Keratinocyte (primary cell): ENCODE measurements at regions not wholly inside any gene's neighbourhood (a gene's known extent, or its start where the extent isn't known, plus 50 kb on each side); places are given as distances from the start of the nearest gene placed in this dataset.

ENCODE experiments used
- DNase-seq: peaks from one replicate; pipeline ENCODE4 v3.0.0-alpha.2; 2011; ENCODE audit warnings: low read depth, missing footprints, low spot score
- FAIRE-seq: peaks from 2 replicates; lab custom pipeline; 2011; peaks lifted over from hg19 to GRCh38; lab: Jason Lieb, UNC
- H2AFZ ChIP-seq: 2 replicates; pipeline ENCODE4 v1.6.0; 2012; ENCODE audit warnings: low read length, control low read depth, inconsistent platforms; ENCODE audit not compliant: control insufficient read depth
- H3K27ac ChIP-seq: 2 replicates; pipeline ENCODE4 v1.5.1; 2011; ENCODE audit warnings: low read length; ENCODE audit not compliant: control insufficient read depth, insufficient read depth
- H3K27me3 ChIP-seq: 3 replicates; pipeline ENCODE4 v1.6.0; 2011; ENCODE audit warnings: low read length; ENCODE audit not compliant: control insufficient read depth, insufficient read depth; ENCODE audit errors: extremely low read depth
- H3K36me3 ChIP-seq, 2 experiments: 2 replicates in 1 of 2; 3 replicates in 1 of 2; pipeline ENCODE4 v1.5.1; 2011; ENCODE audit warnings: low read length in 2 of 2, mild to moderate bottlenecking in 1 of 2; ENCODE audit not compliant: control insufficient read depth in 2 of 2, insufficient read depth in 2 of 2; ENCODE audit errors: extremely low read depth in 1 of 2
- H3K4me1 ChIP-seq: 3 replicates; pipeline ENCODE4 v1.5.1; 2011; ENCODE audit warnings: low read length; ENCODE audit not compliant: control insufficient read depth, insufficient read depth; ENCODE audit errors: extremely low read depth
- H3K4me2 ChIP-seq: 3 replicates; pipeline ENCODE4 v1.6.0; 2011; ENCODE audit warnings: low read depth, low read length; ENCODE audit not compliant: control insufficient read depth, insufficient read depth; ENCODE audit errors: extremely low read depth
- H3K4me3 ChIP-seq, 3 experiments: fragments of 200-600 bp in 1 of 3; sonication (generic) in 1 of 3; 2 replicates in 2 of 3; 3 replicates in 1 of 3; pipeline ENCODE4 v1.5.1; 2011 to 2016; ENCODE audit warnings: low read length in 3 of 3, mild to moderate bottlenecking in 3 of 3, control low read depth in 2 of 3, inconsistent platforms in 1 of 3, low read depth in 1 of 3, mixed read lengths in 1 of 3, mixed run types in 1 of 3, moderate library complexity in 1 of 3; ENCODE audit not compliant: control insufficient read depth in 2 of 3, insufficient read depth in 2 of 3; ENCODE audit errors: extremely low read depth in 1 of 3
- H3K79me2 ChIP-seq: 2 replicates; pipeline ENCODE4 v1.6.0; 2012; ENCODE audit warnings: low read length; ENCODE audit not compliant: control insufficient read depth, insufficient read depth
- H3K9ac ChIP-seq: 3 replicates; pipeline ENCODE4 v1.6.0; 2011; ENCODE audit warnings: low read length; ENCODE audit not compliant: control insufficient read depth, insufficient read depth; ENCODE audit errors: extremely low read depth
- H3K9me1 ChIP-seq: 3 replicates; pipeline ENCODE4 v1.6.0; 2011; ENCODE audit warnings: low read length; ENCODE audit not compliant: control insufficient read depth, insufficient read depth; ENCODE audit errors: extremely low read depth
- H3K9me3 ChIP-seq: 2 replicates; pipeline ENCODE4 v1.5.1; 2012; ENCODE audit warnings: low read depth, low read length; ENCODE audit not compliant: control insufficient read depth
- H4K20me1 ChIP-seq: 3 replicates; pipeline ENCODE4 v1.6.0; 2011; ENCODE audit warnings: low read length; ENCODE audit not compliant: control insufficient read depth, insufficient read depth; ENCODE audit errors: extremely low read depth
- EZH2 ChIP-seq: IDR thresholded peaks from one replicate; pipeline ENCODE4 v1.6.1; 2012; ENCODE audit warnings: inconsistent platforms, mild to moderate bottlenecking, low read length, moderate library complexity
- dilution Hi-C: fragments of 300-500 bp; cut with MboI; formaldehyde crosslinking; loops from one replicate; pipeline ENCODE4 v1.7.0; 2020; ENCODE audit warnings: low sequenced_read_pairs; ENCODE audit not compliant: extremely low pct_ligation_motif_present
- TF ChIP-seq, protein P1 (sequence below), 3 experiments: IDR thresholded peaks in 1 of 3; conservative IDR thresholded peaks in 1 of 3; optimal IDR thresholded peaks in 1 of 3; 2 replicates in 2 of 3; 3 replicates in 1 of 3; pipeline versions ENCODE3 to v1.5.1; 2011; ENCODE audit warnings: low read length in 3 of 3, mild to moderate bottlenecking in 3 of 3, moderate library complexity in 2 of 3, control low read depth in 1 of 3, inconsistent platforms in 1 of 3; ENCODE audit not compliant: insufficient read depth in 2 of 3; ENCODE audit errors: extremely low read depth in 1 of 3

DNA sequence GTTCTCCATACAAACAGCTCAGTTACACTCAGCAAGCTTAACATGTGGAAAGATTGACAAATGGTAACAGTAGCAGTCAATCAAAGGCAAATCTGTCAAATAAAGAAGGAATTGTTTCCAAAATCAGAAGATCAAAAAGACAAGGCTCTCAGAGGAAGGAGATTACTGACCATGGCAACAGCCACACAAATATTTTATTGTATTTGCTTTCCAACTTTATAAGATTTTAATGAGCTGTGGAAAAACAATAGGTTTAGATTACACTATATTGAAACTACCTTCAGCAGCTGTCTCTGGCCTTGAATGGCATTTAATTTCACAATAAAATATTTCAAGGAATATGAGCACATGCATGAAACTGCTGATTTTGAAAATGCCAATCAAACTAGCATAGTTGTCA lies 1143.9 kb upstream of the GJE1 start:
- no peak for FAIRE-seq
- H3K36me3 ChIP-seq: no peaks in the 10 kb centered on the region
- DNase-seq: no peak

DNA sequence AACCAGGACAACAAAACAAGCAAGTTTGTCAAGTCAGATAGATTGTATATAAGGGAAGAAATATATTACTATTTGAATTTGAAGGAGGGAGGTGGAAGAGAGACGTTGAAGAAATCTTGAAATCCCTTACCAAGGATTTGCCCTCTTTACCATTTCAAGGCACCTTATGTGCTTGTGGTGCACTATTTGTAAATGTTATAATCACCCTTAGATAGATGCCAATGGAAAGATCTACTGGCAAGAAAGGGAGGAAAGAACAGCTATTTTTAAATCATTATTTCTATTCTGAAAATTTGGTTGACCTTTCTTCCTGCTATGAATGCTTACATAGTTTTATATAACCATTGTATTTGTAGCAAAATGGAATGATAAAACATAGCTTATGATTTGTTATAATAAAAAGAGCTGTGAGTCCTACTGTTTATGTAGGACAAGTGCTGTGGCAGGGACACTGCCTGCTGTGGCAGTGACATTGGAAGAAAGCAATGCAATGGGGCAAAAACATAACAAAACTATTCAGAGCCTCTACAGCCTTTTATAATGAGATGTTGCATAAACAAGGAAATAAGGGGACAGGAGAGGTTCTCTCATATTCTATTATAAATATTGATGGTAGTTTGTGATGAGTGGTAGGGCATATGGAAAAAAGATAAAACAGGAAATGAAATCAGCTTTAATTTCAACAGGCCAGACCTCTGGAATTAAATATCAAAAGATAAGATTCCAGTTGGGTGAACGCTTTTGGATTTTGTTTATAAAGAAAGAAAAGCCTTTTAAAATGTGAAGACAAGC lies 1145.2 kb upstream of the GJE1 start:
- no peaks in the 10 kb centered on the region for H3K4me1 ChIP-seq
- no peak for FAIRE-seq
- H3K36me3 ChIP-seq: no peaks in the 10 kb centered on the region
- H3K9me3 ChIP-seq: no peaks in the 10 kb centered on the region
- H3K27me3 ChIP-seq: no peaks in the 10 kb centered on the region
- dilution Hi-C loops: no loop called here
- no peaks in the 10 kb centered on the region for H3K9me1 ChIP-seq
- H3K4me2 ChIP-seq: no peak overlapping the region
- no peak for TF ChIP-seq EZH2
- TF ChIP-seq, protein P1, sequence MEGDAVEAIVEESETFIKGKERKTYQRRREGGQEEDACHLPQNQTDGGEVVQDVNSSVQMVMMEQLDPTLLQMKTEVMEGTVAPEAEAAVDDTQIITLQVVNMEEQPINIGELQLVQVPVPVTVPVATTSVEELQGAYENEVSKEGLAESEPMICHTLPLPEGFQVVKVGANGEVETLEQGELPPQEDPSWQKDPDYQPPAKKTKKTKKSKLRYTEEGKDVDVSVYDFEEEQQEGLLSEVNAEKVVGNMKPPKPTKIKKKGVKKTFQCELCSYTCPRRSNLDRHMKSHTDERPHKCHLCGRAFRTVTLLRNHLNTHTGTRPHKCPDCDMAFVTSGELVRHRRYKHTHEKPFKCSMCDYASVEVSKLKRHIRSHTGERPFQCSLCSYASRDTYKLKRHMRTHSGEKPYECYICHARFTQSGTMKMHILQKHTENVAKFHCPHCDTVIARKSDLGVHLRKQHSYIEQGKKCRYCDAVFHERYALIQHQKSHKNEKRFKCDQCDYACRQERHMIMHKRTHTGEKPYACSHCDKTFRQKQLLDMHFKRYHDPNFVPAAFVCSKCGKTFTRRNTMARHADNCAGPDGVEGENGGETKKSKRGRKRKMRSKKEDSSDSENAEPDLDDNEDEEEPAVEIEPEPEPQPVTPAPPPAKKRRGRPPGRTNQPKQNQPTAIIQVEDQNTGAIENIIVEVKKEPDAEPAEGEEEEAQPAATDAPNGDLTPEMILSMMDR (optimal IDR thresholded peaks at IDR 0.05 in 1 of 3, IDR thresholded peaks at IDR 0.05 in 1 of 3, conservative IDR thresholded peaks at IDR 0.05 in 1 of 3; ENCODE audit: extremely low read depth in 1 of 3, insufficient read depth in 2 of 3, low read length in 3 of 3): no peak
- DNase-seq: no peak
- H4K20me1 ChIP-seq: no peaks in the 10 kb centered on the region
- no peak overlapping the region for H3K27ac ChIP-seq
- H3K9ac ChIP-seq: no peak overlapping the region
- no peak overlapping the region for H3K4me3 ChIP-seq
- H2AFZ ChIP-seq: no peak overlapping the region
- no peaks in the 10 kb centered on the region for H3K79me2 ChIP-seq

More for the DNA sequence above, 1143.9 kb upstream of the GJE1 start:
- no peak overlapping the region for H3K27ac ChIP-seq
- H3K9me1 ChIP-seq: no peaks in the 10 kb centered on the region
- H3K4me1 ChIP-seq: no peaks in the 10 kb centered on the region
- H3K9me3 ChIP-seq: no peaks in the 10 kb centered on the region
- H4K20me1 ChIP-seq: no peaks in the 10 kb centered on the region
- H2AFZ ChIP-seq: no peak overlapping the region
- dilution Hi-C loops: no loop called here
- no peak overlapping the region for H3K4me2 ChIP-seq
- no peaks in the 10 kb centered on the region for H3K27me3 ChIP-seq
- no peak overlapping the region for H3K4me3 ChIP-seq
- H3K79me2 ChIP-seq: no peaks in the 10 kb centered on the region
- TF ChIP-seq, protein P1 (optimal IDR thresholded peaks at IDR 0.05 in 1 of 3, IDR thresholded peaks at IDR 0.05 in 1 of 3, conservative IDR thresholded peaks at IDR 0.05 in 1 of 3; ENCODE audit: extremely low read depth in 1 of 3, insufficient read depth in 2 of 3, low read length in 3 of 3): no peak
- TF ChIP-seq EZH2: no peak
- H3K9ac ChIP-seq: no peak overlapping the region
